OCI-LY3 (cell line): ENCODE measurements at regions not wholly inside any gene's neighbourhood (a gene's known extent, or its start where the extent isn't known, plus 50 kb on each side); places are given as distances from the start of the nearest gene placed in this dataset.

Experiments
- CTCF ChIP-seq: fragments of 200-600, 300-600 bp; sonication (generic); IDR thresholded peaks from 2 replicates; pipeline ENCODE4 v1.5.1; 2014; ENCODE audit warnings: antibody characterized with exemption, low read length, low read depth
- EZH2phosphoT487 ChIP-seq: fragments of 200-600 bp; shearing (Covaris generic); IDR thresholded peaks from 2 replicates; pipeline ENCODE4 v1.6.1; 2018; ENCODE audit warnings: antibody characterized with exemption, mixed run types, low read depth

- TF ChIP-seq CTCF (no peak), EZH2phosphoT487 (no peak)
These were observed 642.0 kb downstream of the XPNPEP1 start for GRCh38 chr10:109281347-109281746.
